RWPE2 (cell line): ENCODE measurements at regions not wholly inside any gene's neighbourhood (a gene's known extent, or its start where the extent isn't known, plus 50 kb on each side); places are given as distances from the start of the nearest gene placed in this dataset.

ENCODE experiments used
- ATAC-seq: fragments of 200-7000 bp; cut with Tn5 transposase; 3 replicates; pipeline ENCODE4 v1.9.1; 2021; ENCODE audit warnings: low read depth
- DNase-seq: peaks from one replicate; pipeline ENCODE4 v3.0.0-alpha.2; 2020; ENCODE audit warnings: low spot score
- H3K27ac ChIP-seq: fragments of 450-650 bp; 2 replicates; pipeline ENCODE4 v1.5.1; 2017; ENCODE audit warnings: mild to moderate bottlenecking; ENCODE audit not compliant: poor library complexity, severe bottlenecking
- H3K27me3 ChIP-seq: fragments of 250-450 bp; sonication (Bioruptor Pico); 2 replicates; pipeline ENCODE4 v1.5.1; 2021; ENCODE audit warnings: mild to moderate bottlenecking, moderate library complexity; ENCODE audit not compliant: insufficient read depth, poor library complexity, severe bottlenecking
- H3K36me3 ChIP-seq: fragments of 250-450 bp; sonication (Bioruptor Pico); 2 replicates; pipeline ENCODE4 v1.5.1; 2020; ENCODE audit warnings: low read depth, mild to moderate bottlenecking, moderate library complexity
- H3K4me1 ChIP-seq: fragments of 250-450 bp; sonication (Bioruptor Pico); 2 replicates; pipeline ENCODE4 v1.5.1; 2021; ENCODE audit warnings: mild to moderate bottlenecking, moderate library complexity; ENCODE audit not compliant: insufficient read depth, poor library complexity, severe bottlenecking
- H3K4me3 ChIP-seq: fragments of 250-450 bp; sonication (Bioruptor Pico); 2 replicates; pipeline ENCODE4 v1.5.1; 2021; ENCODE audit warnings: mild to moderate bottlenecking, moderate library complexity; ENCODE audit not compliant: severe bottlenecking
- H3K9me3 ChIP-seq: fragments of 250-450 bp; sonication (Bioruptor Pico); 2 replicates; pipeline ENCODE4 v1.5.1; 2021; ENCODE audit warnings: mild to moderate bottlenecking, moderate library complexity; ENCODE audit not compliant: severe bottlenecking
- TF ChIP-seq, protein P1 (sequence below): fragments of 450-650 bp; IDR thresholded peaks from one replicate; pipeline ENCODE4 v1.5.1; 2017; ENCODE audit warnings: mild to moderate bottlenecking, moderate library complexity; ENCODE audit not compliant: poor library complexity, severe bottlenecking

DNA sequence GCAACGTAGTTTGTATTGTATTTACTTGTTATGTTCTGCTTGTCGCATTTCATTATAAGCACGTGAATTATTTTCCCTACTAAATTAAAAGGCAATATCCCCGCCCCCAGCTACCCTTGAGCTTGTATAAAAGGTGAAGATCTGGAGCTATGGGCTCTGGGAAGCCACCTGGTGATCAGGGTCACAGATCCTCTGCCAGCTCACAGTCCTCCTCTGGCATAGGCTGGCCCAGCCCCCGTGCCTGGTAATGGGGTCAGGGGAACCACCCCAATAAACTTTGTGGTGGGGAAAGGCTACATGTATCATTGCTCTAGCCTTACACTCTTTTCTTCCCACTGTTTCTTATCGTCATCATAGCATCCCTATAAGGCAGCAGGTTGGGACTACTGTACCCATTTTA, 190.2 kb upstream of the TSHZ3 start:
- ATAC-seq: no peak
- TF ChIP-seq, protein P1, sequence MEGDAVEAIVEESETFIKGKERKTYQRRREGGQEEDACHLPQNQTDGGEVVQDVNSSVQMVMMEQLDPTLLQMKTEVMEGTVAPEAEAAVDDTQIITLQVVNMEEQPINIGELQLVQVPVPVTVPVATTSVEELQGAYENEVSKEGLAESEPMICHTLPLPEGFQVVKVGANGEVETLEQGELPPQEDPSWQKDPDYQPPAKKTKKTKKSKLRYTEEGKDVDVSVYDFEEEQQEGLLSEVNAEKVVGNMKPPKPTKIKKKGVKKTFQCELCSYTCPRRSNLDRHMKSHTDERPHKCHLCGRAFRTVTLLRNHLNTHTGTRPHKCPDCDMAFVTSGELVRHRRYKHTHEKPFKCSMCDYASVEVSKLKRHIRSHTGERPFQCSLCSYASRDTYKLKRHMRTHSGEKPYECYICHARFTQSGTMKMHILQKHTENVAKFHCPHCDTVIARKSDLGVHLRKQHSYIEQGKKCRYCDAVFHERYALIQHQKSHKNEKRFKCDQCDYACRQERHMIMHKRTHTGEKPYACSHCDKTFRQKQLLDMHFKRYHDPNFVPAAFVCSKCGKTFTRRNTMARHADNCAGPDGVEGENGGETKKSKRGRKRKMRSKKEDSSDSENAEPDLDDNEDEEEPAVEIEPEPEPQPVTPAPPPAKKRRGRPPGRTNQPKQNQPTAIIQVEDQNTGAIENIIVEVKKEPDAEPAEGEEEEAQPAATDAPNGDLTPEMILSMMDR: no peak
- Histone ChIP-seq H3K4me3 (no peak overlapping the region), H3K27me3 (no peaks in the 10 kb centered on the region), H3K4me1 (no peaks in the 10 kb centered on the region), H3K9me3 (no peaks in the 10 kb centered on the region), H3K27ac (no peak overlapping the region), H3K36me3 (no peaks in the 10 kb centered on the region)
- DNase-seq: no peak

DNA sequence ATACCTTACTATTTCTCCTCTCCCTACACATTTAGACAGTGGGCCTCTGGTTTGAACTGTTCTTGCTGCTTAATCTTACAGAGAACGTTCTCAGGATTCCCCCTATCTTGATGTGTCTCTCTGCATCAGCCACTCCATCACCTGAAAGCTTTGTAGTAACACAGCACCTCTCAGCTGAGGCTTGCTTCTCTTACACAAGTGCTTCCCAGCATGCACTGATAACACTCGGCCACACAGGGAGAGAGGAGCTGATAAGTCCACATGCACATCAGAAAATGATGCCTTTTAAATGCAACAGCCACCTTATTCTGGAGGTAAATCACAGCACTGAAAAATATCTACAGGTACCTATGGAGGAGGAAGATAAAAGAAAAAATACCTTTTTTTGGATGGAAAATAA, 192.2 kb upstream of the TSHZ3 start:
- H3K27me3 ChIP-seq: no peaks in the 10 kb centered on the region
- H3K27ac ChIP-seq: no peak overlapping the region
- DNase-seq (no peak), ATAC-seq (no peak)
- no peaks in the 10 kb centered on the region for H3K9me3 ChIP-seq
- no peaks in the 10 kb centered on the region for H3K36me3 ChIP-seq
- TF ChIP-seq, protein P1: no peak
- H3K4me1 ChIP-seq: no peaks in the 10 kb centered on the region
- no peak overlapping the region for H3K4me3 ChIP-seq

DNA sequence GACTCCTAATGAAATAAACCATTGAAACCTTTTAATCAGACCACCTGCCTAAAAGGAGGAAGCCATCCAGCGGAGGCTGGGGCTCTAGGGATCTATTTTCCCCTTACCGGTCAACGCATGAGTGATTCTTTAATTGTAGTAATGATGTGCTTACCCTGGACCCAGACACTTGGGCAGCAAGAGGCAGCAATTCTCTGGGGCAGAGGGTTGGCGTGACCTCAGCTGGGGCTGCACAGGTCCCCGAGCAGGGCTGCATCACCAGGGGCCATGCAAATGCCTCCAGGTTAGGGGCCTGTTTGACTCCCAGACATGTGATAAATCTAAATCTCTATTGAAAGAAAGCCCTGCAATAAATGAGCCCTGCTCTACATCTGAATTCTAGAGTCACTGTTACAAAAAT, 194.2 kb upstream of the TSHZ3 start:
- H3K9me3 ChIP-seq: no peaks in the 10 kb centered on the region
- H3K4me1 ChIP-seq: no peaks in the 10 kb centered on the region
- no peak overlapping the region for H3K4me3 ChIP-seq
- no peaks in the 10 kb centered on the region for H3K36me3 ChIP-seq
- no peaks in the 10 kb centered on the region for H3K27me3 ChIP-seq
- ATAC-seq (no peak), DNase-seq (no peak)
- TF ChIP-seq, protein P1: no peak
- no peak overlapping the region for H3K27ac ChIP-seq

DNA sequence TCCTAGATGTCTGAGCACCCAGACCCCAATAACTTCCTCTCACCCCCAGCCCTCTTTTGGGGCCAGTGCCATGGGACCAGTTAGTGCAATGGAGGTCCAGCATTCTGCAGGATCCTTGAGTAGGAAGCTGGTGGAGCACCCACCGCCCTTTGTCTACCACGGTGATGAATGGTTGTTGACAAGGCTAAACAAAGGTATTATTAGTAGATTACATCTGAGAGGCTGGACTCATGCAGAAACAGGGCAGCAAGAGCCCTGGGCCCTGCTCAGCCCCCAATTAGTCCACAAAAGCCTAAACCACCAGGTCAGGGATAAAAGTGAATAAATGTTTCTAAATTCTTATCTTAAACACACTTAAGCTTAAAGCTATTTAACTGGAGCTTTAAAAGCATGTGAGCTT, 196.5 kb upstream of the TSHZ3 start:
- no peaks in the 10 kb centered on the region for H3K36me3 ChIP-seq
- DNase-seq: no peak
- H3K9me3 ChIP-seq: no peaks in the 10 kb centered on the region
- no peak overlapping the region for H3K4me3 ChIP-seq
- TF ChIP-seq, protein P1: no peak
- ATAC-seq: no peak
- H3K27ac ChIP-seq: no peak overlapping the region
- no peaks in the 10 kb centered on the region for H3K27me3 ChIP-seq
- H3K4me1 ChIP-seq: no peaks in the 10 kb centered on the region

DNA sequence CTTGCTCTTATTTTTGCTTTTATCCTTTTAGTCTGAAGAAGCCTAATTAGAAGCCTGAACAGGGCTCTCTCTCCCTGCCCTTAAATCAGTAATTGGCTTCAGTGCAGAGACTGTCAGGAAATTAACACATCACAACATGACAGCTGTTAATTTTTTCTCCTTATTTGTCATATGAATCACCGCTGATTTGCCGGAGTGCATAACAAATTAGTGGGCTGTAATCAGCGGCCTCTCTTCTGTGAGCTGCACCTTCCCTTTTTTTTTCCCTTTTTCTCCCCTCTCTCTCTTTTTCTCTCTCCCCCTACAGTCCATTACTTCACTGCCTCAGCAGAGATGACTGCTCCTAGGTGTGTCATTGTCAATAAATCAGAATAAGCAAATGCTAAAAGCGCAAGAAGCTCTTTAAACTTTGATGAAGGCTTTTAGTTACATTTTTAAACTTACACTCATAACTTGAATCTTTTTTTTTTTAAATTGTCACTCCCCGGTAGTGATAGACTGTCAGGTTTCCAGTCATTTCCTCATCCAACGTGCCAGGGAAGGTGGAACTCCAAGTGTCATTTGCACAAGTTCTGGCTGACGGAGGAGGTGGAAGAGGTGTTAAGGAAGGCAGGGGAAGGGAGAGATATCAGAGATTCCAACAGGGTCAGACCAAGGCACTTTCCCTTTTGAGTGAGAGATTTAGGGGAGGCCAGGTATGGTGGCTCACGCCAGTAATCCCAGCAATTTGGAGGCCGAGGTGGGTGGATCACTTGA, 197.1 kb upstream of the TSHZ3 start:
- Histone ChIP-seq H3K27me3 (no peaks in the 10 kb centered on the region), H3K9me3 (no peaks in the 10 kb centered on the region), H3K27ac (no peak overlapping the region), H3K4me1 (no peaks in the 10 kb centered on the region), H3K4me3 (no peak overlapping the region), H3K36me3 (no peaks in the 10 kb centered on the region)
- TF ChIP-seq, protein P1: no peak
- DNase-seq (no peak), ATAC-seq (no peak)
